DOHH2 (cell line): ENCODE measurements at regions not wholly inside any gene's neighbourhood (a gene's known extent, or its start where the extent isn't known, plus 50 kb on each side); places are given as distances from the start of the nearest gene placed in this dataset.

ENCODE experiments used
- EZH2phosphoT487 ChIP-seq: fragments of 200-600 bp; sonication (generic); IDR thresholded peaks from 2 replicates; pipeline ENCODE4 v1.6.1; 2017; ENCODE audit warnings: borderline replicate concordance, mild to moderate bottlenecking, antibody characterized with exemption, low read length, moderate library complexity, mixed read lengths
- TF ChIP-seq, protein P1 (sequence below): fragments of 200-600 bp; sonication (generic); IDR thresholded peaks from one replicate; pipeline ENCODE4 v1.5.1; 2014; ENCODE audit warnings: antibody characterized with exemption, mild to moderate bottlenecking, low read depth, low read length; ENCODE audit not compliant: poor library complexity, severe bottlenecking

DNA sequence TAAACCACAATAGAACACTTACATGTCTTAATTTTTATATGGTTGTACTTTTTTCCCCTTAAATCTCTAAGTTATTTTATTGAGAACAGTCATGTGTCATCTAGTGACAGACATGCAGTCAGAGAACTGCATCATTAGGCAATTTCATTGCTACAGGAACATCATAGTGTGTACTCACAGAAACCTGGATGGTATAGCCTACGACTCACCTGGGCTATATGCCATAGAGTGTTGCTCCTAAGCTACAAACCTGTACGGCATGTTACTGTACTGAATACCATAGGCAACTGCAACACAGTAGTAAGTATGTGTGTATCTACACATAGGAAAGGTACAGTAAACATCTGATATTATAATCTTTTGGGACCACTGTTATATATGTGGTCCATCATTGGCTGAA, 557.6 kb downstream of the PRKD1 start:
- TF ChIP-seq, protein P1, sequence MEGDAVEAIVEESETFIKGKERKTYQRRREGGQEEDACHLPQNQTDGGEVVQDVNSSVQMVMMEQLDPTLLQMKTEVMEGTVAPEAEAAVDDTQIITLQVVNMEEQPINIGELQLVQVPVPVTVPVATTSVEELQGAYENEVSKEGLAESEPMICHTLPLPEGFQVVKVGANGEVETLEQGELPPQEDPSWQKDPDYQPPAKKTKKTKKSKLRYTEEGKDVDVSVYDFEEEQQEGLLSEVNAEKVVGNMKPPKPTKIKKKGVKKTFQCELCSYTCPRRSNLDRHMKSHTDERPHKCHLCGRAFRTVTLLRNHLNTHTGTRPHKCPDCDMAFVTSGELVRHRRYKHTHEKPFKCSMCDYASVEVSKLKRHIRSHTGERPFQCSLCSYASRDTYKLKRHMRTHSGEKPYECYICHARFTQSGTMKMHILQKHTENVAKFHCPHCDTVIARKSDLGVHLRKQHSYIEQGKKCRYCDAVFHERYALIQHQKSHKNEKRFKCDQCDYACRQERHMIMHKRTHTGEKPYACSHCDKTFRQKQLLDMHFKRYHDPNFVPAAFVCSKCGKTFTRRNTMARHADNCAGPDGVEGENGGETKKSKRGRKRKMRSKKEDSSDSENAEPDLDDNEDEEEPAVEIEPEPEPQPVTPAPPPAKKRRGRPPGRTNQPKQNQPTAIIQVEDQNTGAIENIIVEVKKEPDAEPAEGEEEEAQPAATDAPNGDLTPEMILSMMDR, result no peak
- no peak for TF ChIP-seq EZH2phosphoT487
